Mesodermal cell (in vitro differentiated cells): ENCODE measurements at regions not wholly inside any gene's neighbourhood (a gene's known extent, or its start where the extent isn't known, plus 50 kb on each side); places are given as distances from the start of the nearest gene placed in this dataset.

Source experiments
- H3K27ac ChIP-seq: 2 replicates; pipeline ENCODE4 v1.7.0; 2013; ENCODE audit warnings: mild to moderate bottlenecking, low read depth, low read length, moderate library complexity; ENCODE audit not compliant: severe bottlenecking
- H3K36me3 ChIP-seq: 2 replicates; pipeline ENCODE4 v1.7.1; 2013; ENCODE audit warnings: mild to moderate bottlenecking, low read length, moderate library complexity; ENCODE audit not compliant: control insufficient read depth, insufficient read depth
- H3K4me1 ChIP-seq: one replicate; pipeline ENCODE4 v1.7.1; 2013; ENCODE audit warnings: mild to moderate bottlenecking, low read length; ENCODE audit not compliant: insufficient read depth, control insufficient read depth, poor library complexity, severe bottlenecking
- H3K4me3 ChIP-seq: 2 replicates; pipeline ENCODE4 v1.7.0; 2013; ENCODE audit warnings: low read length, control low read depth, mild to moderate bottlenecking; ENCODE audit not compliant: insufficient read depth, poor library complexity, severe bottlenecking; ENCODE audit errors: extremely low read depth
- H3K9me3 ChIP-seq: 2 replicates; pipeline ENCODE4 v1.7.1; 2013; ENCODE audit warnings: mild to moderate bottlenecking, low read length, moderate library complexity; ENCODE audit not compliant: control insufficient read depth
- WGBS, 2 experiments: methylation state at CpG; one replicate each; pipeline ENCODE4 v1.1.5; 2013; ENCODE audit warnings: missing lambda C conversion rate in 2 of 2; ENCODE audit not compliant: insufficient coverage in 2 of 2; 5-methylcytosine and 5-hydroxymethylcytosine counted together

DNA sequence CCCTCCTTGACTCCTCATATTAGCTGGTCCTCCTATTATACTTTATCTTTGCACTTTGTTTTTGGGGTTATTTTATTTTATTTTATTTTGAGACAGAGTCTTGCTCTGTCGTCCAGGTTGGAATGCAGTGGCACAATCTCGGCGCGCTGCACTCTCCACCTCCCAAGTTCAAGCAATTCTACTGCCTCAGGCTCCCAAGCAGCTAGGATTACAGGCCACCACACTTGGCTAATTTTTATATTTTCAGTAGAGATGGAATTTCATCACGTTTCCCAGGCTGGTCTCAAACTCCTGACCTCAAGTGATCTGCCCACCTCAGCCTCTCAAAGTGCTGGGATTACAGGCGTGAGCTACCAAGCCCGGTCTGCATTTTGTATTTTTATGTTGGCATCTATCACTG is 126.7 kb downstream of the FOXB1 start:
- Histone ChIP-seq H3K9me3 (no peaks in the 10 kb centered on the region), H3K27ac (no peak overlapping the region), H3K4me3 (no peak overlapping the region), H3K4me1 (peaks cover 5% of the 10 kb centered on the region), H3K36me3 (no peaks in the 10 kb centered on the region)
- WGBS, 2 experiments: 96% methylated on average over 4 of the region's 7 CpGs; no CpG with 5 or more reads in 1 of the 2 experiments

DNA sequence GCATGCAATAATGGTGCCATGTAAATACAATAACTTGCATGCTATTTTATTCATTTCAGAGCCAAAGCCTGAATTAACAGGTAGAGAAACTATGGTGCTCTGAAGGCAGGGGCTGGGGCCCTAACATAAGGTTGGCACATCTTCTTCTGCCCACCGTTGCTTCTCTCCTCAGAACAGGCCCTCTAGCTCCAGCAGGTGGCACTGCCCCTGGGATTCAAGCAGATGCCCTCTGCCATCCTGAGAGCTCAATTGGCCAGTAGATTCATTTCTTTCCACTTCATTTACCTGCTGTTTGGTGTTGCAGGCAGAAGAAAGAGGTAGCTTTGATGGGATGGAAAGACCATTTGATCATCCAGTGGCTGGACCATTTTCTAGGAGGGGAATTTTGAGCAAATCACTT is 130.5 kb downstream of the FOXB1 start:
- 73% methylated on average over 1 of the region's 1 CpG; no CpG with 5 or more reads in 1 of the 2 experiments for WGBS, 2 experiments
- peaks cover 24% of the 10 kb centered on the region for H3K4me1 ChIP-seq
- H3K36me3 ChIP-seq: no peaks in the 10 kb centered on the region
- no peak overlapping the region for H3K27ac ChIP-seq
- H3K4me3 ChIP-seq: no peak overlapping the region
- no peaks in the 10 kb centered on the region for H3K9me3 ChIP-seq

DNA sequence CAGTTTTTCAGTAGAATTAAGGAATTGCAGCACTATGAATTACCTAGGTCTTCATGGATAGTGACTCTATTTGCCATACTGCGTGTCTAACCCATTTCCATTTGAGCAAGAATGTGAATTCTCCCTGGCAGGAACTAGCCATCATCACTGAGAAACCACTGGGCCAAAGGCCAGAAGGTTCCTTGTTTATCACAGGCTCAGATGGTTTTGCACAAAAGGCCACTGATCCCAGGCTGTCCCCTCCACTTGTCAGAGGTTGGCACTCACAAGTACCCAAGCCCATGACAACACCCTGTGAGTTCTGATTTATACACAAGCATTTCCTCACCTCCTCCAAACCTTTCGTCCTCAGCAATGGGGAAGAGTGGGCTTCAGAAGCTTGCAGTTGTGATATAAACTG is 131.8 kb downstream of the FOXB1 start:
- 86 to 100% methylated on average over 1 of the region's 2 CpGs for whole genome bisulfite sequencing, 2 experiments
- H3K4me1 ChIP-seq: peaks cover 24% of the 10 kb centered on the region
- H3K4me3 ChIP-seq: no peak overlapping the region
- H3K9me3 ChIP-seq: no peaks in the 10 kb centered on the region
- no peaks in the 10 kb centered on the region for H3K36me3 ChIP-seq
- H3K27ac ChIP-seq: no peak overlapping the region

DNA sequence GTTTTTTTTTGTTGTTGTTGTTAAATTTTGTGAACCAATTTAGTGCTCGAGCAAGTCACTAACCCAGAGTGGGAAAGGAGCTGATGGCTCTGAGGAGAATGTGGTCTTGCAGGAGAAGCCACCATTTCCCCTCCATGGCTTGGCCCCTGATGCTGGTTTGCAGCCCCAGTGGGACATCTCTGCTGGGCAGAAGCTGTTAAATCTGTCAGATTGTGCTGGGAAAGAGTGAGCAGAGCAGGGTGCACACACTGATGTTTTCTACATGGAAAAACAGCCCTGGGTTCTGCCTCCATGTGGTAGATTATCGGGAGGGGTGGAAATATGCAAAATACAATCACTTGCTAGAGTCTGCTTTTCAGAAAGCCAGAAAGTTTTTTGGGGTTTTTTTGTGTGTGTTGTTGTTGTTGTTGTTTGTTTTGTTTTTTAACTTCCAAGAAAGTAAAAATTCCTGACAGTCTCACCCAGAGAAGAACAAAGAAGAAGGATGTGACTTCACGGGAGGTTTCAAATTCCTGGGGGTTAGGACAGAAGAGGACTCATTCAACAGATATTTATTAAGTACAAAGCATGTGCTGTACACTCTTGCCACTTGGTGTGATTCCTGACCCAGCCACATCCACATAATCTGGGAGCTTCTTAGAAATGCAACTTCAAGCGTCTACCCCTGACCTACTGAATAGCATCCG is 133.7 kb downstream of the FOXB1 start:
- Histone ChIP-seq H3K4me1 (peaks cover 24% of the 10 kb centered on the region), H3K4me3 (no peak overlapping the region), H3K9me3 (no peaks in the 10 kb centered on the region), H3K27ac (peak overlapping the region; percentile 92), H3K36me3 (no peaks in the 10 kb centered on the region)
- WGBS, 2 experiments: 63% methylated on average over 1 of the region's 5 CpGs; no CpG with 5 or more reads in 1 of the 2 experiments

DNA sequence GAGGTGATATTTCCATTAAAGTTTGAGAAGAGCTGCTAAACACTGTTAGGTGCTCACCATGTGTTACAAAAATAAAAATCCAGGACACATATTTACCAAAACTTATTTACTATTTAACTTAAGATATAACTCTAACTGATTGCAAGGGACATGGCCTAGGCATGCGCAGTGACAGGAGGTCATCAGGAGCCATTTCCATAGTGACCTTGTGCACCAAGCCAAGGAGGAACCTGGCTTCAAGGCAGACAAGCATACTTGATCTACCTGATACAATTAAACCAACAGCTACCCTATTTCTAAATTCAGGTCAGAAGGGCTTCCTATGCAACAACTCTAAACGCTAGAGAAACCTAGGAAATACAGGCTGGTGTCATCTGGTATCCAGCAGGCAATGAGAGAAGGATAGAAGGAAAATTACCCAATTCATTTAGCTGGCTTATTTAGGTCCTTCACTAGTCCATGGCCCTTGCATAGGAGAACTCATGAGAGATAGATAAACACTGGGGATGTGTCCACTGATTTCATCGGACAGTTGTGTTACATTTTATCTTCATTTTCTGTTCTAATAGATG is 134.4 kb downstream of the FOXB1 start:
- Histone ChIP-seq H3K4me1 (peaks cover 24% of the 10 kb centered on the region), H3K27ac (peak overlapping the region; percentile 5), H3K4me3 (no peak overlapping the region), H3K9me3 (no peaks in the 10 kb centered on the region), H3K36me3 (no peaks in the 10 kb centered on the region)
- 100% methylated on average over 1 of the region's 3 CpGs; no CpG with 5 or more reads in 1 of the 2 experiments for WGBS, 2 experiments

DNA sequence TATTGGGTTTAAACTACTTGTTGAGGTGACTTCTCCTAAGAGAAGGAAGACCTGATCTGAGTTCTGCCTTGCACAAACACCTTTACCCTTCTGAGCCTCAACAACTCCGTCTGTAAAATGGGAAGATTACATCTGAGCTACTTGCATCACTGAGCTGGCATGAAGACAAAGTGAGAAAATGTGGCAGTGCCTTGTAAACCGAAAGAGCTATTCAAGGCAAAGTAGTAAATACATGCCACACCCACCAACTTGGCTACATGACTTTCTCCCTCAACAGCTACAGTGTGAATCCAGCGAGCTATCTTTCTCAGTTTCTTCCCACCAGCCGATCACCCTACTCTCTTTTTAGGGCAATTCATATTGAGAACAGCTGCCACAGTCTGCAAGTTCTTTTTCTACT is 148.3 kb downstream of the FOXB1 start:
- Histone ChIP-seq H3K9me3 (no peaks in the 10 kb centered on the region), H3K4me3 (no peak overlapping the region), H3K36me3 (no peaks in the 10 kb centered on the region), H3K27ac (no peak overlapping the region), H3K4me1 (peaks cover 32% of the 10 kb centered on the region)
- 86 to 88% methylated on average over 2 to 3 of the region's 4 CpGs for WGBS, 2 experiments

DNA sequence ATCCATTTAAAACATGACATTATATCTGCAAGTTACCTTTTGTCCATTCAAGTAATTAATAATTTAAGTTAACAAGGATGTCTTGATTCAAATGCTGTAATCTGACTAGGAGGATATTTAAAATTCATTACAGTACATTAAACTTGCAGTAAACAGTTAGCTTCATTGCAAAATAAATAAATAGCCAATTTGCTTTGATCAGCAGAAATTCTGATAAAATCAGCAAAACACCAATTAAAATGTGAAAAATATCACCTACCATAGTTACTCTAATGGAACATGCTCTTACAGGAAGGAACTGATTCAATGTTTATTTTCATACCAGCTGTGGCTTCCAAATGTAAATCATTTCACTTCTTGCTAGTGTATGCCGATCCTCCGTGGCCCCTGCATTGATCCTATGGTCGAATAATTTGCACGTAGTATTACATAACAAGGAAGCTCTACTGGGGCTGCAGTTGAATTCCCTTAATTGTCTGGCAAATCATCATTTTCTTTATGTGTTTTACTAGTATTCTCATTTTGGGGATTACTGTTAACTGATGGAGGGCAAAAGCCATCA is 150.7 kb downstream of the FOXB1 start:
- Histone ChIP-seq H3K4me3 (no peak overlapping the region), H3K9me3 (no peaks in the 10 kb centered on the region), H3K27ac (peak overlapping the region; percentile 58), H3K36me3 (no peaks in the 10 kb centered on the region), H3K4me1 (peaks cover 32% of the 10 kb centered on the region)
- WGBS, 2 experiments: 60 to 76% methylated on average over 1 to 4 of the region's 4 CpGs

DNA sequence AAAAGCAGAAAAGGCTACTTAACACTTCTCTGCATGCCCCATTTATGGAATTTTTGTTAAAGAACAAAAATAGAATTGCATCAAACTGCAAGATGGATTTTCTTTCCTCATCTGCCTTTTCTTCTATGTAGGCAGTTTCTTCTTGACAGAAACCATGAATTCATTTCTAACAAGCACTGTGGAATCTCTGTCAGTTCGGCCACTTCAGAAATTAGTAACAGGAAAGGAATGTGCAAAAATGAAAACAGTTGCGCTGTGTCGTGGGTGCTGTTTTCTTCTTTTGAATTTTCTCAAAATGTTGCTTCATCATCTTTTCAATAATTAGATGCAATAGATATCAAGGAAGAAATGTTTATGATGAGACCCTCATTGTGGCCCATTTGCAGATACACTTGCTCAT is 151.6 kb downstream of the FOXB1 start:
- H3K36me3 ChIP-seq: no peaks in the 10 kb centered on the region
- H3K4me3 ChIP-seq: no peak overlapping the region
- H3K9me3 ChIP-seq: no peaks in the 10 kb centered on the region
- peak overlapping the region; percentile 58 for H3K27ac ChIP-seq
- H3K4me1 ChIP-seq: peaks cover 32% of the 10 kb centered on the region
- WGBS, 2 experiments: no CpG with 5 or more reads among the region's 3 CpGs

DNA sequence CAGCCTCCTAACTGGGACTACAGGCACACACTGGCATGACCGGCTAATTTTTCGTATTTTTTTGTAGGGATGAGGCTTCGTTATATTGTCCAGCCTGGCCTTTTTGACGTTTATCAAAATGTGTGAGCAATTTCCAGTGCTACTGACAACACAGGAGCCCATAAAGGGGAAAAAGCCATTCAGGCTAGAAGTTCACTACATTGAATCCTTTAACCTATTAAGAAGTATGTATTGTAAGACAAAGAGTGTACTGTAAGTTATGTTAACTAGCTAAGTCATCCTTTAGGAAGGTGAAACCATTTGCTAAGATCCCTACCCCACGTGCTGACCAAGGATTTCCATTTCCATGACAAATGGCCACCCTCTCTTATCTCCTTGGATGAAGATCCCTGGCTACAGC is 156.8 kb downstream of the FOXB1 start:
- Histone ChIP-seq H3K36me3 (no peaks in the 10 kb centered on the region), H3K4me3 (no peak overlapping the region), H3K27ac (no peak overlapping the region), H3K4me1 (peaks cover 14% of the 10 kb centered on the region), H3K9me3 (no peaks in the 10 kb centered on the region)
- WGBS, 2 experiments: 37 to 64% methylated on average over 3 of the region's 5 CpGs

DNA sequence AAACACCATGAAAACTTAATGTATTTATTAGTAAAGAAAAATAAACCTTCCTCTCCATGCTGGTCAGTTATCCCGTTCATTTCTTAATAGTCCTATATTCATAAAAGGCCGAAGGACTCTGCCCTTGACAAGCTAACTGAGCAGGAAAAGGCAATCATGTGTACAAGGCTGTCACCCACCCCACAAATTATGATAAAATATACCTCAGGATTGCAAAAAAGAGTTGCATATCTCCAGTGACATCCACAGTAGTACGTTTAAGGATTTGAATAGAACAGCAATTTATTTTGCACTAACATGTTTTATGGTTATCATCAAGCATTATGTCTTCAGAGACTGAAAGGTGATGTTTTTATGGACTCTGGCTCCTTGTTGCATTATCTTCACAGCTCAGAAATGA is 157.6 kb downstream of the FOXB1 start:
- Histone ChIP-seq H3K9me3 (no peaks in the 10 kb centered on the region), H3K4me3 (no peak overlapping the region), H3K27ac (no peak overlapping the region), H3K4me1 (peaks cover 9% of the 10 kb centered on the region), H3K36me3 (no peaks in the 10 kb centered on the region)
- WGBS, 2 experiments: no CpG with 5 or more reads among the region's 3 CpGs
